Large intestine (tissue), 3 donors: ENCODE measurements at regions not wholly inside any gene's neighbourhood (a gene's known extent, or its start where the extent isn't known, plus 50 kb on each side); places are given as distances from the start of the nearest gene placed in this dataset.

Source experiments
- DNase-seq, 2 donors: peaks; one replicate each; pipeline versions ENCODE4 v3.0.0 to v3.0.0-alpha.2; 2013
- H3K27ac ChIP-seq: one replicate; pipeline ENCODE4 v1.5.1; 2013; ENCODE audit warnings: low read length
- H3K27me3 ChIP-seq: 2 replicates; pipeline ENCODE4 v1.6.1; 2013; ENCODE audit warnings: low read length; ENCODE audit not compliant: control insufficient read depth, insufficient read depth
- H3K36me3 ChIP-seq: 2 replicates; pipeline ENCODE4 v1.6.1; 2013; ENCODE audit warnings: low read length; ENCODE audit not compliant: control insufficient read depth, insufficient read depth
- H3K4me1 ChIP-seq: one replicate; pipeline ENCODE4 v1.6.1; 2013; ENCODE audit warnings: low read length; ENCODE audit not compliant: control insufficient read depth, insufficient read depth
- H3K4me3 ChIP-seq: one replicate; pipeline ENCODE4 v1.5.1; 2013; ENCODE audit warnings: low read length
- H3K9me3 ChIP-seq: one replicate; pipeline ENCODE4 v1.6.1; 2013; ENCODE audit warnings: mild to moderate bottlenecking, low read depth, low read length, moderate library complexity; ENCODE audit not compliant: control insufficient read depth
- WGBS: methylation state at CpG from one replicate; pipeline ENCODE4 v1.1.5; 2013; ENCODE audit warnings: low lambda C conversion rate; ENCODE audit not compliant: insufficient coverage; 5-methylcytosine and 5-hydroxymethylcytosine counted together

DNA sequence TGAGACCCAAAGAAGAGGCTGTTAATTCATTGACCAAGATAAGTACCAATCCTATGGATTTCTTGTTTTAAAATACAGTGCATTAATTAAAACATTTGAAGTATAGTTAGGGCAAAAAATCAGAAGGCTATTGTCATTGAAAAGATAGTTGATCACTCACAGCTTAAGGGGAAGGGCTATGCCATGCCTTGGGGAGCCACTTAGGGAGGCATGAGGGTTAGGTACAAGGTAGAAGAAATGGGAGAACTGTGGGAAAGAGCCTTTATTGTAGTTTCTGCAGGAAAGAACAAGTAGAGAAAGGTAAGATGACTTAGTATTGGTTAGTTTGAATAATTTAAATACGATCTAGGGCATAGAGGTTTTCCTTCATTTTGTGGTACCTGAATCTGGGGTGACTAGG is 1285.5 kb upstream of the TMEFF2 start:
- no peak overlapping the region for H3K4me3 ChIP-seq
- H3K27ac ChIP-seq = no peak overlapping the region
- WGBS = no CpG with 5 or more reads among the region's 1 CpG
- no peaks in the 10 kb centered on the region for H3K27me3 ChIP-seq
- H3K36me3 ChIP-seq = no peaks in the 10 kb centered on the region
- H3K4me1 ChIP-seq = no peaks in the 10 kb centered on the region
- H3K9me3 ChIP-seq = no peaks in the 10 kb centered on the region
- no peak for DNase-seq

DNA sequence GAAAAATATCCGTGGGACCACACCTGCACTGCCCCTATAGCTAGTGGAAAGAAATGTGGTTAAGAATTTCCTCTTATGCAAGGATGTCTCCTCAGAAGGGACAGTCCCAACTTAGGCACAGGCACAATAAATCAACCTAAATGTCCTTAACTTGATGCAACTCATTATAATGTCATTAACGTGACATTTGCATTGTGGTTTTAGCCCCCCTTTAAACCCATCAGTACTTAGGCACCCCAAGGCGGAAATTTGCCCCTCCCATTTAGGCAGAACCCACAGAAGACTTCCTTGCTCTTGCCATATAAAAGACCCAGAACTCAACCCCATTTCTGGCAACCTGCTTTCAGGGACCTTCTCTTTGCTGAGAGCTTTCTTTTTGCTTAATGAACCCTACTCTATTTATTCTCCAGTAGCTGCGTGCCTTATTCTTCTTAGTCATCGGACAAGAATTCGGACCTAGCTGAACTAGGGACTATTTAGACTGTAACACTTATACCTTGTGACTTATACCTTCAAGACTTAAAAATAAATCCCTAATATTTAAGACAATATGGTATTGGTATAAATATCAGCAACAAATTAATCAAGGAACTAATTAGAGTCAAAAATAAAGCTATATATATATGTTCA is 1281.6 kb upstream of the TMEFF2 start:
- Histone ChIP-seq H3K27ac (no peak overlapping the region), H3K4me3 (no peak overlapping the region), H3K4me1 (no peaks in the 10 kb centered on the region), H3K36me3 (no peaks in the 10 kb centered on the region), H3K27me3 (no peaks in the 10 kb centered on the region), H3K9me3 (no peaks in the 10 kb centered on the region)
- 100% methylated on average over 1 of the region's 6 CpGs for WGBS
- DNase-seq = no peak

DNA sequence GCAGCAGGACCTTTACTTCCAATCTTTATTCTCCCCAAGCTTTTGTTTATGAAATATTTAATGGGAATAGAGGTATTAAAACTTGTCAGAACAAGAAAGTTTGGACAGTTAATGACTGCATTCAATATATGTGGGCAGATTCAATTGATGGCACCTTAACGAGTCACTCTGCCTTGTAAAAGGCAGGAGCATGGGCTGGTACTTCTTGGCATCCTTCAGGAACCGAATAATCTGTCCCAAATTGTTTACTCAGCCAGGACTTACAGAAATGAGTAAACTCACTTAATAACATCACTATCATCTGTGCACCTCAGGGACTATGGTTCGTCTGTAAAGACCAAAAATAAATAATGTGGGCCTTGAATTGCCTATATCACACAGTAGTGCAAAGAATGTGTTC is 1280.3 kb upstream of the TMEFF2 start:
- Histone ChIP-seq H3K36me3 (no peaks in the 10 kb centered on the region), H3K4me1 (no peaks in the 10 kb centered on the region), H3K27ac (no peak overlapping the region), H3K4me3 (no peak overlapping the region), H3K27me3 (no peaks in the 10 kb centered on the region), H3K9me3 (no peaks in the 10 kb centered on the region)
- no peak for DNase-seq
- no CpG with 5 or more reads among the region's 3 CpGs for WGBS

DNA sequence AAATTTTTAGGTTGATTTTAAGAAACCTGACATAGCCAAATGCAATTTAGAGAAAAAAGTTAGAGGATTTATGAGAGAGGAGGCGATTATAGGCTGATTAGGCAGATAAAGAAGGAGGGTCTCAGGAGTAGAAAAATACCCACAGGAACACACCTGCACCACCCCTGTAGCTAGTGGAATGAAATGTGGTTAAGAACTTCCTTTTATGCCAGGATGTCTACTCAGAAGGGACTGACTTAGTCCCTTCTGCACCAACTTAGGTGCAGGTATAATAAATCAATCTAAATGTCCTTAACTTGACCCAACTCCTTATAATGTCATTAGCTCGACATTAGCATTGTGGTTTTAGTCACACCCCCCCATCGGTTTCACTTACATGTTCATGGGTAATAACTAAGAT is 1274.5 kb upstream of the TMEFF2 start:
- no peaks in the 10 kb centered on the region for H3K36me3 ChIP-seq
- H3K27me3 ChIP-seq = no peaks in the 10 kb centered on the region
- no peak overlapping the region for H3K27ac ChIP-seq
- DNase-seq = no peak
- 100% methylated on average over 1 of the region's 3 CpGs for whole genome bisulfite sequencing
- no peak overlapping the region for H3K4me3 ChIP-seq
- no peaks in the 10 kb centered on the region for H3K9me3 ChIP-seq
- H3K4me1 ChIP-seq = no peaks in the 10 kb centered on the region

DNA sequence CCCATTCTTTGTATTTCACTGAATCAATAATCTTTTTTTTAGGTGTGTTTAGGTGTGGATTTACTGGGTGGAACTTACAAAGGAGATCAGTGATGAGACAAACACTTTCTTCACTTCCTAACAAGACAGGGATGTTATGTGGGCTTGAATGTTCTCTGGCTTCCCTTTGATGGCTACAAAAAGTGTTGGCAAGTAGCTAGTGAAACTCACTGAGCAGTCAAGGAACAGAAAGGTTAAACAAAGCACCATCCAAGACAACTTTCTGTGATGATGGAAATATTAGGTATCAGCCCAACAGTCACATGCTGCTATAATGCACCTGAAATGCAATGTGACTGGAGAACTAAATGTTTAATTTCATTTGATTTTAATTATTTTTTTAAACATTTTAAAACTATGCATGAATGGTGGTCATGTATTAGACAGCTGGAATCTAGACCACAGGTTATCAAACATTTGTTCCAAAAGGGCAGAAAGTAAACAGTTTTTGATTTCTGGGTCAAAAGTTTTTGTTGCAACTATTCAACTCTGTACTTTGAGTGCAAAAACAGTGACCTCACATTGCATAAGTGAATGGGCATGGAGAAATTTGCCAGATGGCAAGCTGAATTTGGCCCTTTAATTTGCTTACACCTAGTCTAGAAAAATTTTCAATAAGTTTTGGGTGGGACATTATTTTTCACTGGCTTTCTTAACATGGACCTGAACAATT is 1272.7 kb upstream of the TMEFF2 start:
- no peak overlapping the region for H3K4me3 ChIP-seq
- no peak for DNase-seq
- H3K27ac ChIP-seq = no peak overlapping the region
- H3K27me3 ChIP-seq = no peaks in the 10 kb centered on the region
- H3K4me1 ChIP-seq = no peaks in the 10 kb centered on the region
- no peaks in the 10 kb centered on the region for H3K9me3 ChIP-seq
- H3K36me3 ChIP-seq = no peaks in the 10 kb centered on the region

DNA sequence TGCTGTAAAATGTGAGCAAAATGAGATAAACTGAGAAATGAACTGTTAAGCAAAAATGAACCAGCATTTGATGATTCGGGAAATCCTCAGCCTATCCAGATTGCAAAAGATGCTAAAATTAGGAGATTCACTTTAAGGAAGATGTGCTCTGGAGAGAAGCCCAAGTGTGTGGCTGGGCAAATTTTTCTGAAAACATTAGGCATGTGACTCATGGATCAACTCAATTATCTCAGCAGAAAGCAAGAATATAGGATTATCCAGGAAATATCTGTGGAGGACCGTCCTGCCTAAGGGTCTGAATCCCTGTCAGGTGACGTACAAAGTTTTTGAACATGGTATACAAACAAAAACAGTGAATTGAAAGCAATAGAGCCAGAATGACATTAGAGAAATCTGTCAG is 1268.3 kb upstream of the TMEFF2 start:
- no peak for DNase-seq
- Histone ChIP-seq H3K27me3 (no peaks in the 10 kb centered on the region), H3K4me3 (no peak overlapping the region), H3K9me3 (no peaks in the 10 kb centered on the region), H3K36me3 (no peaks in the 10 kb centered on the region), H3K27ac (no peak overlapping the region), H3K4me1 (no peaks in the 10 kb centered on the region)
- WGBS = 83% methylated on average over 1 of the region's 3 CpGs

DNA sequence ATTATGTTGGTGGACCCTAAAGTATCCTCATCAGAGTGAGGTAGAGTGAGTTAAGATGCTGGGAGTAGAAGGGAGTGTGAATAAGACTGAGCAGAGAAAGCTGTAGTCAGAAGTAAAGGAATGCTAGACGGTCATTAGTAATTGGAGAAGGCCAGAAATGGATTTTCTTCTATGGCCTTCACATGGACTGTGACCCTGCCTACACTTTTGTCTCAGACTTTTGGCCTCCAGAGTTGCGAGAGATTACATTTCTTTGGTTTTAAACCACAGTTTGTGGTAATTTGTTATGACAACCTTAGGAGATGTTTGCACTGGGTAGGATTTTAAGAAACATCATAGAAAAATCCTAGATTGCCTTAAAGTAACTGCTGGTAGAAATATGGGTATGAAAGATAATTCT is 1267.7 kb upstream of the TMEFF2 start:
- DNase-seq = no peak
- Histone ChIP-seq H3K27ac (no peak overlapping the region), H3K27me3 (no peaks in the 10 kb centered on the region), H3K9me3 (no peaks in the 10 kb centered on the region), H3K4me1 (no peaks in the 10 kb centered on the region), H3K36me3 (no peaks in the 10 kb centered on the region), H3K4me3 (no peak overlapping the region)
- 100% methylated on average over 1 of the region's 2 CpGs for WGBS

DNA sequence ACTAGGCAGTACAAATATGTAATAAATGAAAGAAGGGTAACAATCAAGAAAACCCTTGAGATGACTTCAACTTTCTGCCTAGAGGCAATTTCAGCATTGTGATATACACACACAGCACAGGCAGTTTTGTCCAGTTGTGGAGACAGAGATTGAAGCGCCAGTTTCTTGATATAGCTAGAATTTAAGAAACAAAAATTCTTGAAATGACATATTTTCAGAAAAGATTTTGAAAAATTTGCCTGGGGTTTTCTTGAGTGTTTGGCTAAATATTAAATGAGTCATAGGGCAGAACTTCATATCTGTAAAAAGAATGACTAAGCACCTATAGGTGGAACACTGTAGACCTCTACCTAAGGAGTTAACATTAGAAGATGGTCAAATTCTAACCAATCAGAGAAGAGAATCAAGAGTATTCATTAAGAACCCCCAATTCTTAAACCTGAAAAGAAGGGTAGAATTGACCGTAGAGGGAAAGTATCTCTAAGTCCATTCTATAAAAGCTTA is 1266.8 kb upstream of the TMEFF2 start:
- no peaks in the 10 kb centered on the region for H3K4me1 ChIP-seq
- H3K4me3 ChIP-seq = no peak overlapping the region
- no CpG with 5 or more reads among the region's 2 CpGs for WGBS
- no peak for DNase-seq
- no peaks in the 10 kb centered on the region for H3K36me3 ChIP-seq
- H3K9me3 ChIP-seq = no peaks in the 10 kb centered on the region
- no peaks in the 10 kb centered on the region for H3K27me3 ChIP-seq
- H3K27ac ChIP-seq = no peak overlapping the region

DNA sequence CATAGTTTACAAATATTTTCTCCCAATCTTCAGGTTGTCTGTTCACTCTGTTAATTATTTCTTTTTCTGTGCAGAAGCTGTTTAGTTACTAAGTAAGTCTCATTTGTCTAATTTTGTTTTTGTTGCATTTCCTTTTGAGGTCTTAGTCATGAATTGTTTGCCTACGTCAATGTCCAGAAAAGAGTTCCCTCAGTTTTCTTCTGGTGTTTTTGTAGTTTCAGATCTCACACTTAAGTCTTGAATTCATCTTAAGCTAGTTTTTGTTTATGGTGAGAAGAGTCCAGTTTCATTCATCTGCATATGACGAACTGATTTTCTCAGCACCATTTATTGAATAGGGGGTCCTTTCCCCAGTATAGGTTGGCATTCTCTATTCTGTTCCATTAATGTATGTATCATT is 1252.2 kb upstream of the TMEFF2 start:
- Histone ChIP-seq H3K9me3 (no peaks in the 10 kb centered on the region), H3K36me3 (no peaks in the 10 kb centered on the region), H3K4me3 (no peak overlapping the region), H3K27me3 (no peaks in the 10 kb centered on the region), H3K27ac (no peak overlapping the region), H3K4me1 (no peaks in the 10 kb centered on the region)
- WGBS = 100% methylated on average over 1 of the region's 2 CpGs
- no peak for DNase-seq

DNA sequence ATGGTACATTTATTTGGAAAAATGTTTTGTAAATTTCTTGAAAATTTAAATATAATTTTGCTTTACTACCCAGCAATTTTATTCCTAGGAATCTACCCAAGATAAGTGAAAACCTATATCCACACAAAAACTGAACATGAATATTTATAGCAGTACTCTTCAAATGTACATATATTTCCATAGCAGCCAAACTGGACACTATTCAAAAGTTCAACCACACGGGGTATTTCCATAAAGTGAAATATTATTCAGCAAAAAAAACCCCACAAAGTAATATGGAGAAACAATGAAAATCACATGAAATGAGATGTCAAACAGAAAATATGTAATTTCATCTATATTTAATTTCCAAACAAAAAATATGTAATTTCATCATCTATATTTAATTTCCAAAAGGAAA is 1247.6 kb upstream of the TMEFF2 start:
- Histone ChIP-seq H3K27ac (no peak overlapping the region), H3K36me3 (no peaks in the 10 kb centered on the region), H3K4me1 (no peaks in the 10 kb centered on the region), H3K27me3 (no peaks in the 10 kb centered on the region), H3K4me3 (no peak overlapping the region), H3K9me3 (no peaks in the 10 kb centered on the region)
- DNase-seq = no peak
- 77% methylated on average over 1 of the region's 1 CpG for WGBS

DNA sequence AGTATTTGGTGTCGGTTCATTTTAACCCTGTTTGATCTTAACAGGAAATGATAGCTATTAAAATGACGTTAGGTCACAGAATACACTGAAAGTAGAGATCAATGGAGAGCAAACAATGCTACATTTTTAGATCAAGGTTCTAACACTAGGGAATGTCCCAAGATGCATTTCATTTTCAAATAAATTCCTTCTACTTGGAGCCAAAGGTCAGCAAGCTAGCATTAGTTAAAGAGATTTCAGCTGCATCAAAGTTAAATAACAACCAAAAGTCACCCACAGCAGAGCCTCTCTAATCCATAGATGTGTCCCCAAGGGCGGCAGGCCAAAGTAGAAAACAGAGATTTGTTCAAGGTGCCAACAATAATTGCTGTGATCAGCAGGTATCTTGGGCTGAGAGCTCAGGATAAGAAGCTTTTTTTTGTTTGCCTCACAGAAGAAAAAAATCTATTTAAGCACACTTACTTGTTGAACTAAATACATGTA is 1233.6 kb upstream of the TMEFF2 start:
- 7% methylated on average over 2 of the region's 3 CpGs for WGBS
- Histone ChIP-seq H3K9me3 (peaks cover 4% of the 10 kb centered on the region), H3K27me3 (no peaks in the 10 kb centered on the region), H3K27ac (peak overlapping the region; percentile 20), H3K4me1 (peaks cover 5% of the 10 kb centered on the region), H3K36me3 (no peaks in the 10 kb centered on the region), H3K4me3 (no peak overlapping the region)
- peak; percentile 68 to 88 for DNase-seq
